ENCODE measurements at regions not wholly inside any gene's neighbourhood (a gene's known extent, or its start where the extent isn't known, plus 50 kb on each side); places are given as distances from the start of the nearest gene placed in this dataset.

DNA sequence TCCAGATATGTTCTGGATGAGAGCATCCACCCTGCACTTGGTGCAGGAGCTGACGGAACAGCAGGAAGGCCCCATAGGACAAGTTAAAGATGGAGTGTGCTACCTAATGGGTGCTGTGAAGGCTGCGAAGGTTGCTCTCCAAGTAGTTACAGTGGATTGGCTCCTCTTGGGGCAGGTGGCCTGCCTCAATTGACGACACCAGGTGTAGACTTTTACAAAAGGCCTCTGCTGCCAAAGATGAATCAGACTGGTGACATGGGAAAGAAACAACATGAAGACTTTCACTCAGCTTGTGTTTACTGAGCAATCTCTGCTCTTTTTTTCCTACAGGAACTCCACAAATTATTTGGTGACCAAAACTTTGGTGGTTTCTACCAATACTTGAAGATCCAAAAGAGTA, 437.7 kb downstream of the PLCL1 start:
- no peaks in the 10 kb centered on the region for H3K9me3 ChIP-seq (ENCODE audit: low read depth, low read length, poor library complexity, severe bottlenecking)
- no peaks in the 10 kb centered on the region for H3K4me1 ChIP-seq (ENCODE audit: insufficient read depth, low read length, poor library complexity, severe bottlenecking)
- DNase-seq (ENCODE audit: low spot score) = no peak
- TF ChIP-seq, protein P1, sequence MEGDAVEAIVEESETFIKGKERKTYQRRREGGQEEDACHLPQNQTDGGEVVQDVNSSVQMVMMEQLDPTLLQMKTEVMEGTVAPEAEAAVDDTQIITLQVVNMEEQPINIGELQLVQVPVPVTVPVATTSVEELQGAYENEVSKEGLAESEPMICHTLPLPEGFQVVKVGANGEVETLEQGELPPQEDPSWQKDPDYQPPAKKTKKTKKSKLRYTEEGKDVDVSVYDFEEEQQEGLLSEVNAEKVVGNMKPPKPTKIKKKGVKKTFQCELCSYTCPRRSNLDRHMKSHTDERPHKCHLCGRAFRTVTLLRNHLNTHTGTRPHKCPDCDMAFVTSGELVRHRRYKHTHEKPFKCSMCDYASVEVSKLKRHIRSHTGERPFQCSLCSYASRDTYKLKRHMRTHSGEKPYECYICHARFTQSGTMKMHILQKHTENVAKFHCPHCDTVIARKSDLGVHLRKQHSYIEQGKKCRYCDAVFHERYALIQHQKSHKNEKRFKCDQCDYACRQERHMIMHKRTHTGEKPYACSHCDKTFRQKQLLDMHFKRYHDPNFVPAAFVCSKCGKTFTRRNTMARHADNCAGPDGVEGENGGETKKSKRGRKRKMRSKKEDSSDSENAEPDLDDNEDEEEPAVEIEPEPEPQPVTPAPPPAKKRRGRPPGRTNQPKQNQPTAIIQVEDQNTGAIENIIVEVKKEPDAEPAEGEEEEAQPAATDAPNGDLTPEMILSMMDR (conservative IDR thresholded peaks at IDR 0.05; ENCODE audit: low read depth, low read length) = no peak
- no peak for TF ChIP-seq EZH2 (IDR thresholded peaks at IDR 0.05; ENCODE audit: borderline replicate concordance, low read depth, low read length, poor library complexity, severe bottlenecking)
- no TSS peak for BruUV-seq (replicated peaks)
- H3K27ac ChIP-seq (ENCODE audit: low read depth, low read length, poor library complexity, severe bottlenecking) = no peak overlapping the region
- no peaks in the 10 kb centered on the region for H3K36me3 ChIP-seq (ENCODE audit: insufficient read depth, low read length, poor library complexity, severe bottlenecking)
- intact Hi-C loops (cut with micrococcal nuclease; ENCODE audit: unreplicated experiment) = no loop called here
- peaks cover 13% of the 10 kb centered on the region for H3K27me3 ChIP-seq (replicated peaks; ENCODE audit: insufficient read depth, low read depth, low read length, poor library complexity)
- POLR2A ChIA-PET (ENCODE audit: low non-redundant PET) = no interaction called here
- no peak overlapping the region for H3K4me3 ChIP-seq (ENCODE audit: low read depth, low read length, poor library complexity, severe bottlenecking)
- CTCF ChIA-PET = no interaction called here

DNA sequence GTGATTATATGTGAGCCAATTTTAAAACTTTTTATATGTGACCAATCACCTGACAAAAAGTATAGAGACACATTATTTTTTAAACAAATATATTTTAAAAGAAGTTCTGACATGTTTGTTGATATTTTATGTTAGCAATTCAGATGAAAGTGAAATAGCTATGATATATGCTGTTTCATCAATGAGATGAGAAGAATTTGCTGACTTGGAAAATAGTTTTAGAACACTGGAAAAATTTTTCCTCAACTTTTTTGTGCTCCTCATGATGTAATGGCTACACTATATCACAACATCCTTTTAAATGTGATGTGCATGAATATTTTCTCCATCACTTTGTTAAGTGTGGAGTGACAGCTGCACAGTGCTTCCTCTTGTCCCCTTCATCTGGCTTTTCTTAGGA, 434.0 kb downstream of the PLCL1 start:
- no peak overlapping the region for H3K27ac ChIP-seq (ENCODE audit: low read depth, low read length, poor library complexity, severe bottlenecking)
- H3K4me1 ChIP-seq (ENCODE audit: insufficient read depth, low read length, poor library complexity, severe bottlenecking) = no peaks in the 10 kb centered on the region
- ChIA-PET POLR2A (ENCODE audit: low non-redundant PET) (no interaction called here), CTCF (no interaction called here)
- H3K36me3 ChIP-seq (ENCODE audit: insufficient read depth, low read length, poor library complexity, severe bottlenecking) = no peaks in the 10 kb centered on the region
- intact Hi-C loops (cut with micrococcal nuclease; ENCODE audit: unreplicated experiment) = no loop called here
- no TSS peak for BruUV-seq (replicated peaks)
- no peak overlapping the region for H3K4me3 ChIP-seq (ENCODE audit: low read depth, low read length, poor library complexity, severe bottlenecking)
- DNase-seq (ENCODE audit: low spot score) = no peak
- peaks cover 7% of the 10 kb centered on the region for H3K27me3 ChIP-seq (replicated peaks; ENCODE audit: insufficient read depth, low read depth, low read length, poor library complexity)
- H3K9me3 ChIP-seq (ENCODE audit: low read depth, low read length, poor library complexity, severe bottlenecking) = no peaks in the 10 kb centered on the region
- TF ChIP-seq, protein P1 (conservative IDR thresholded peaks at IDR 0.05; ENCODE audit: low read depth, low read length) = no peak
- TF ChIP-seq EZH2 (IDR thresholded peaks at IDR 0.05; ENCODE audit: borderline replicate concordance, low read depth, low read length, poor library complexity, severe bottlenecking) = no peak

DNA sequence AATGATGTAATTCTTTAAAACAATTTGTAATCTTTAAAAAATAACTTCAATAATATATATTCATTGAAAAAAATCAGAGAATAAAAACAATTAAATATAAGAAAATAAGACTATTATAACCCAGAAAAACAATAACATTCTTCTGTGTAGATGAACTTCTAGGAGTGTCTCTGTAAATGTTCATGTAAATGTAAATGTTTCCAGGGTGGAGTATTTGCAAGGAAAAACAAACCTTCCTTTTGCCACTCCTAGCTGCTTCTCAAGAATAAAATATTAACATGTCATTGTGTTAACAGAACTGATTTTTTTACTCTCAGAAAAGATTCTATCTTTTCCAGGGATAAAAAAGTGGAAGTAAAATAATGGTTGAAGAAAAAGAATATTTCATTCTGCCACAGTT, 431.9 kb downstream of the PLCL1 start:
- TF ChIP-seq, protein P1 (conservative IDR thresholded peaks at IDR 0.05; ENCODE audit: low read depth, low read length) = no peak
- TF ChIP-seq EZH2 (IDR thresholded peaks at IDR 0.05; ENCODE audit: borderline replicate concordance, low read depth, low read length, poor library complexity, severe bottlenecking) = no peak
- Histone ChIP-seq H3K4me3 (ENCODE audit: low read depth, low read length, poor library complexity, severe bottlenecking) (no peak overlapping the region), H3K36me3 (ENCODE audit: insufficient read depth, low read length, poor library complexity, severe bottlenecking) (no peaks in the 10 kb centered on the region), H3K4me1 (ENCODE audit: insufficient read depth, low read length, poor library complexity, severe bottlenecking) (no peaks in the 10 kb centered on the region), H3K27me3 (replicated peaks; ENCODE audit: insufficient read depth, low read depth, low read length, poor library complexity) (peaks cover 10% of the 10 kb centered on the region), H3K9me3 (ENCODE audit: low read depth, low read length, poor library complexity, severe bottlenecking) (no peaks in the 10 kb centered on the region), H3K27ac (ENCODE audit: low read depth, low read length, poor library complexity, severe bottlenecking) (no peak overlapping the region)
- no TSS peak for BruUV-seq (replicated peaks)
- ChIA-PET POLR2A (ENCODE audit: low non-redundant PET) (no interaction called here), CTCF (no interaction called here)
- intact Hi-C loops (cut with micrococcal nuclease; ENCODE audit: unreplicated experiment) = no loop called here
- DNase-seq (ENCODE audit: low spot score) = no peak

Data from A673 (cell line).